GM23248 (cell line): ENCODE measurements at regions not wholly inside any gene's neighbourhood (a gene's known extent, or its start where the extent isn't known, plus 50 kb on each side); places are given as distances from the start of the nearest gene placed in this dataset.
A peak's percentile ranks its signal among the peaks of the same experiment; 100 is the strongest.

Experiments used
- DNase-seq: peaks from one replicate; pipeline ENCODE4 v3.0.0-alpha.2; 2015
- H2AFZ ChIP-seq: fragments of 200-600 bp; sonication (generic); 2 replicates; pipeline ENCODE4 v1.6.1; 2016; ENCODE audit warnings: antibody characterized with exemption
- H3F3A ChIP-seq: fragments of 200-600 bp; sonication (generic); 2 replicates; pipeline ENCODE4 v1.6.1; 2016; ENCODE audit warnings: mild to moderate bottlenecking, antibody characterized with exemption, mixed run types; ENCODE audit not compliant: insufficient read depth
- H3K27ac ChIP-seq: fragments of 200-600 bp; sonication (generic); 2 replicates; pipeline ENCODE4 v1.5.1; 2016; ENCODE audit warnings: mild to moderate bottlenecking
- H3K27me3 ChIP-seq: fragments of 200-600 bp; sonication (generic); replicated peaks from 2 replicates; pipeline ENCODE4 v1.6.1; 2016; ENCODE audit warnings: mild to moderate bottlenecking; ENCODE audit not compliant: insufficient read depth
- H3K36me3 ChIP-seq: fragments of 200-600 bp; sonication (generic); 2 replicates; pipeline ENCODE4 v1.6.1; 2016; ENCODE audit warnings: low read depth, mild to moderate bottlenecking
- H3K4me1 ChIP-seq: fragments of 200-600 bp; sonication (generic); 2 replicates; pipeline ENCODE4 v1.6.1; 2016; ENCODE audit warnings: mild to moderate bottlenecking; ENCODE audit not compliant: insufficient read depth
- H3K4me2 ChIP-seq: fragments of 200-600 bp; sonication (generic); one replicate; pipeline ENCODE4 v1.6.1; 2016; ENCODE audit warnings: mild to moderate bottlenecking; ENCODE audit not compliant: unreplicated experiment
- H3K4me3 ChIP-seq: fragments of 200-600 bp; sonication (generic); 2 replicates; pipeline ENCODE4 v1.5.1; 2016; ENCODE audit warnings: mild to moderate bottlenecking
- H3K79me2 ChIP-seq: fragments of 200-600 bp; sonication (generic); 2 replicates; pipeline ENCODE4 v1.6.1; 2016; ENCODE audit warnings: mild to moderate bottlenecking; ENCODE audit not compliant: insufficient read depth
- H3K9ac ChIP-seq: fragments of 200-600 bp; sonication (generic); 2 replicates; pipeline ENCODE4 v1.6.1; 2016; ENCODE audit warnings: mild to moderate bottlenecking
- H3K9me2 ChIP-seq: fragments of 200-600 bp; sonication (generic); 2 replicates; pipeline ENCODE4 v1.6.1; 2016; ENCODE audit warnings: mixed run types, mild to moderate bottlenecking, moderate library complexity; ENCODE audit not compliant: insufficient read depth
- H3K9me3 ChIP-seq: fragments of 200-600 bp; sonication (generic); one replicate; pipeline ENCODE4 v1.6.1; 2017; ENCODE audit warnings: low read depth
- H4K20me1 ChIP-seq: fragments of 200-600 bp; sonication (generic); 2 replicates; pipeline ENCODE4 v1.6.0; 2016; ENCODE audit not compliant: insufficient read depth
- EZH2 ChIP-seq: fragments of 200-600 bp; sonication (generic); IDR thresholded peaks from 2 replicates; pipeline ENCODE4 v1.6.1; 2018; ENCODE audit warnings: antibody characterized with exemption, mild to moderate bottlenecking; ENCODE audit not compliant: insufficient read depth, poor library complexity, severe bottlenecking
- EZH2phosphoT487 ChIP-seq: fragments of 200-600 bp; sonication (generic); IDR thresholded peaks from 2 replicates; pipeline ENCODE4 v1.6.1; 2018; ENCODE audit warnings: antibody characterized with exemption, moderate library complexity, mild to moderate bottlenecking, low read depth; ENCODE audit not compliant: insufficient read depth
- WGBS, 2 experiments: methylation state at CpG; one replicate each; pipeline ENCODE4 v1.1.6; 2015 to 2017; ENCODE audit warnings: low lambda C conversion rate in 2 of 2, low coverage in 1 of 2; ENCODE audit errors: missing lambda C conversion rate in 2 of 2; 5-methylcytosine and 5-hydroxymethylcytosine counted together
- in situ Hi-C: fragments of 300-500 bp; cut with MboI; formaldehyde crosslinking; loops from 2 replicates; pipeline ENCODE4 v1.15.0; 2020

DNA sequence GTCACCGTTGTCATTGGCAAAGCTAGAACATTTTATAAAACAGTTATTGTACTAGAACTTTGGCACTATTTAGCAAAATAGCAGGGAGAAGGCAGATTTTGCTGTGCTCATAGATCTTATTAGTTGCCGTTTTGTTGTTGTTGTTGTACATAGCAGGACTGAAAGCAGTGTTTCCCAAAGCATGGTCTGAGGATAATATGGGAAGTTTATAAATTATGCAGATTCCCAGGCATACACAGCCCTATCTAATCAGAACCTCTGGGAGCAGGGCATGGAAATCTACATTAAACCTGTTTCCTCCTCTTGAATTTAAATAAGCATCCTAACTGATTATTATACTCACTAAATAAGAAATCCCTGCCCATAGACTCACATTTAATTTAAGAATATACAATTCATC, 87.9 kb downstream of the RAP2B start:
- Histone ChIP-seq H3K79me2 (no peaks in the 10 kb centered on the region), H3K9me2 (no peaks in the 10 kb centered on the region), H3K4me2 (no peak overlapping the region), H3K4me3 (no peak overlapping the region), H3K4me1 (peaks cover 28% of the 10 kb centered on the region), H4K20me1 (no peaks in the 10 kb centered on the region), H2AFZ (no peak overlapping the region), H3K36me3 (no peaks in the 10 kb centered on the region), H3F3A (peaks cover 22% of the 10 kb centered on the region), H3K27ac (no peak overlapping the region), H3K9me3 (no peaks in the 10 kb centered on the region), H3K27me3 (no peaks in the 10 kb centered on the region), H3K9ac (no peak overlapping the region)
- in situ Hi-C loops: no loop called here
- TF ChIP-seq EZH2phosphoT487 (no peak), EZH2 (no peak)
- 37 to 45% methylated on average over 2 of the region's 2 CpGs for WGBS, 2 experiments
- no peak for DNase-seq

DNA sequence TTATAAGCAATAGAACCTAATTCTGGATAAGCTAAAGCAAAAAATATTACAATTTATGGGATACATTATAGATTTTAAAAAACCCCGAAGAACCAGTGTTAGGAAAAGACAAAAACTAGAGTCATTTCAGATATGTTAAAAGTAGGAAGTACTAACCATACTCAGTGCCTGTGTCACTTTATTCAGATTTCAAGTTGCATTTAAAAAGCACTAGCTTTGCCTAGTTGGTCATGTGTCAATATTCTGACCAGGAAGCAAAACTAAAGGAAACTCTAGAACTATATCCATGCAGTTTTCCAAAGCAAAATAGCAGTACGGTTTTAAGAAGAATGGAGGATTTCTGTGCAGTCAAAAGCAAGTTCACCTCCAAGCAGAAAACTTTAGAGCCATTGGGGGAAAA, 88.4 kb downstream of the RAP2B start:
- H3K9me3 ChIP-seq: no peaks in the 10 kb centered on the region
- no peak overlapping the region for H2AFZ ChIP-seq
- H3K9me2 ChIP-seq: no peaks in the 10 kb centered on the region
- no peaks in the 10 kb centered on the region for H3K79me2 ChIP-seq
- H3K27ac ChIP-seq: no peak overlapping the region
- no peak overlapping the region for H3K4me3 ChIP-seq
- H3K4me1 ChIP-seq: peaks cover 22% of the 10 kb centered on the region
- TF ChIP-seq EZH2 (no peak), EZH2phosphoT487 (no peak)
- no peak overlapping the region for H3K9ac ChIP-seq
- in situ Hi-C loops: no loop called here
- no peaks in the 10 kb centered on the region for H3K27me3 ChIP-seq
- peaks cover 18% of the 10 kb centered on the region for H3F3A ChIP-seq
- H4K20me1 ChIP-seq: no peaks in the 10 kb centered on the region
- H3K4me2 ChIP-seq: no peak overlapping the region
- DNase-seq: no peak
- WGBS, 2 experiments: 91 to 98% methylated on average over 2 of the region's 2 CpGs
- no peaks in the 10 kb centered on the region for H3K36me3 ChIP-seq

DNA sequence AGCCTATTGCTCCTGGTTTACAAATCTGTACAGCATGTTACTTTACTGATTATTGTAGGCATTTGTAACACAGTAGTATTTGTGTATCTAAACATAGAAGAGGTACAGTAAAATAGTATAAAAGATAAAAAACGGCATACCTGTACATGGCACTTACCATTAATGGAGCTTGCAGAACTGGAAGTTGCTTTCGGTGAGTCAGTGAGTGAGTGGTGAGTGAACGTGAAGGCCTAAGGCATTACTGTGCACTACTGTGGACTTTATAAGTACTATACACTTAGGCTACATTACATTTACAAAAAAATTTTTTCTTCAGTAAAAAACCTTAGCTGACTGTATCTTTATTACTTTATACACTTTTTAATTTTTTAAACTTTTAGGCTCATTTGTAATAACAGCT, 90.9 kb downstream of the RAP2B start:
- Histone ChIP-seq H3K4me3 (no peak overlapping the region), H3K9me2 (no peaks in the 10 kb centered on the region), H3K9me3 (no peaks in the 10 kb centered on the region), H4K20me1 (no peaks in the 10 kb centered on the region), H3K36me3 (no peaks in the 10 kb centered on the region), H3F3A (peaks cover 18% of the 10 kb centered on the region), H3K4me1 (peaks cover 25% of the 10 kb centered on the region), H2AFZ (no peak overlapping the region), H3K4me2 (no peak overlapping the region), H3K27me3 (no peaks in the 10 kb centered on the region), H3K79me2 (no peaks in the 10 kb centered on the region), H3K27ac (no peak overlapping the region), H3K9ac (no peak overlapping the region)
- peak; percentile 58 for DNase-seq
- TF ChIP-seq EZH2phosphoT487 (no peak), EZH2 (no peak)
- 52 to 68% methylated on average over 3 of the region's 3 CpGs for WGBS, 2 experiments
- in situ Hi-C loops: no loop called here

DNA sequence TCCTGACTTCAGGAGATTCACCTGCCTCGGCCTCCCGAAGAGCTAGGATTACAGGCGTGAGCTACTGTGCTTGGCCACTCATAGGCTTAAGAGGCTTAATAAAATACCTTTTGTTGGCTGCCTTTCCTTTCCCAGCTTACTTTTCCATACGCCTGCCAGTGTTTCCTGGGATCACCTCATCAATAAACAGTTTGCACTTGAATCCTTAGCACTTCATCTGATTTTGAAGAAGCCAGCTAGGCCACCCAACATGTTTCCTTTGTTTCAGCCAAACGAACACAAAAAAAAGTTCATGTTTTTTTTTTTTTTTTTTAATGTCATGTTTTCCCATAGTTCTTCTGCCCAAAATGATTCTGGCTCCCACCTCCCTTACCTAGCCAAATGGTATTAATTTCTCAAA, 92.3 kb downstream of the RAP2B start:
- WGBS, 2 experiments: 93 to 96% methylated on average over 5 of the region's 5 CpGs
- peaks cover 21% of the 10 kb centered on the region for H3K4me1 ChIP-seq

DNA sequence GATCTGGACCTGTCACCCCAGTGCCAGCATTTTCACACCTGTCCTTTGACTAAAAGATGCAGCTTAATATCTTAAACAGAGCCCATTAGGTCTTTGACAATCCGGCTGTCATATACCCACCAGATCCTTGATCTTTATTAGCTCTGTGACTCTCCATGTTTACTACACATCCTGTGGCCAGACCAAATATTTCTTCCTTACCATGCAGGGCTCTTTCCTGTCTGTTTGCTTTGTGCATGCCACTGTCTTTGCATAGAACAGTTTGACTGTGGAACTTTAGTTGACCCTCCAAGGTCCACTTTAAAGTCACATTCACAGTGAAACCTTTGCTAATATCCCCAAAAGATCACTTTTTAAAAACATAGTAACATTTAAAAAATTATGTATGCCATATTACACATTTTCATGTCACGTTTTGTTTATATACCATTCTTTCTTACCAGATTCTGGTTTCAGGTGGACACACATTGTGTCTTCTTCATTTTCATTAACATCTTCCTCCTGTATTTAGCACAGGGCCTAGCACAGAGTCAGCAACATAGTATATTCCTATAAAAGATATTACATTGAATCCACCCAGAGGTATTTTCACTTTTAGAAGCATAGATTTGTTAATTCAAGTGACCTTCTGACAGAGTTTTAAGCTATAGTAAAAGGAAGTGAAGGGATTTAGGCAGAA, 95.8 kb downstream of the RAP2B start:
- DNase-seq: no peak
- Histone ChIP-seq H3K79me2 (no peaks in the 10 kb centered on the region), H3F3A (peaks cover 18% of the 10 kb centered on the region), H2AFZ (no peak overlapping the region), H3K9me2 (no peaks in the 10 kb centered on the region), H4K20me1 (no peaks in the 10 kb centered on the region), H3K36me3 (no peaks in the 10 kb centered on the region), H3K27me3 (no peaks in the 10 kb centered on the region), H3K4me1 (peaks cover 21% of the 10 kb centered on the region), H3K27ac (no peak overlapping the region), H3K4me3 (no peak overlapping the region), H3K9ac (no peak overlapping the region), H3K9me3 (no peaks in the 10 kb centered on the region), H3K4me2 (no peak overlapping the region)
- TF ChIP-seq EZH2phosphoT487 (no peak), EZH2 (no peak)
- 95 to 96% methylated on average over 2 of the region's 2 CpGs for WGBS, 2 experiments
- in situ Hi-C loops: no loop called here

More for the DNA sequence above, 92.3 kb downstream of the RAP2B start:
- Histone ChIP-seq H2AFZ (no peak overlapping the region), H3K9me2 (no peaks in the 10 kb centered on the region), H3K9ac (no peak overlapping the region), H3K4me2 (no peak overlapping the region), H3F3A (peaks cover 18% of the 10 kb centered on the region), H3K27ac (no peak overlapping the region), H3K27me3 (no peaks in the 10 kb centered on the region), H3K36me3 (no peaks in the 10 kb centered on the region), H4K20me1 (no peaks in the 10 kb centered on the region), H3K79me2 (no peaks in the 10 kb centered on the region), H3K9me3 (no peaks in the 10 kb centered on the region), H3K4me3 (no peak overlapping the region)
- DNase-seq: no peak
- TF ChIP-seq EZH2phosphoT487: no peak
- no peak for TF ChIP-seq EZH2
- in situ Hi-C loops: no loop called here
